K562 (cell line): ENCODE measurements at regions not wholly inside any gene's neighbourhood (a gene's known extent, or its start where the extent isn't known, plus 50 kb on each side); places are given as distances from the start of the nearest gene placed in this dataset.
"Not testable (repeated sequence)": the region's sequence is repeated elsewhere in the genome, so short reads cannot be mapped to it uniquely, and the experiment has no call there.

Experiments used
- MAFF ChIP-seq: IDR thresholded peaks from 2 replicates; pipeline ENCODE4 v1.6.1; 2012; ENCODE audit warnings: low read length, improper control_type of control experiment
- TEAD4 ChIP-seq, 2 experiments: sonication (generic) in 1 of 2; formaldehyde crosslinking in 1 of 2; IDR thresholded peaks; 2 replicates each; pipeline versions ENCODE4 v1.6.1 to v1.8.0; 2012 to 2022; ENCODE audit warnings: borderline replicate concordance in 1 of 2, inconsistent platforms in 1 of 2, low read length in 1 of 2, mild to moderate bottlenecking in 1 of 2, missing genetic modification reagents in 1 of 2
- TOE1 ChIP-seq, 2 experiments: fragments of 450-650 bp in 1 of 2; sonication (generic) in 1 of 2; formaldehyde crosslinking in 1 of 2; IDR thresholded peaks; 2 replicates each; pipeline versions ENCODE4 v1.7.1 to v1.8.0; 2016 to 2022; ENCODE audit warnings: borderline replicate concordance in 2 of 2, mild to moderate bottlenecking in 2 of 2, antibody characterized with exemption in 1 of 2, inconsistent platforms in 1 of 2, low read depth in 1 of 2, missing genetic modification reagents in 1 of 2, moderate library complexity in 1 of 2
- ZNF699 ChIP-seq: fragments of 250-450 bp; sonication (Bioruptor Pico); IDR thresholded peaks from 2 replicates; pipeline ENCODE4 v1.8.0; 2021; ENCODE audit warnings: mild to moderate bottlenecking, moderate library complexity; ENCODE audit not compliant: insufficient replicate concordance

DNA sequence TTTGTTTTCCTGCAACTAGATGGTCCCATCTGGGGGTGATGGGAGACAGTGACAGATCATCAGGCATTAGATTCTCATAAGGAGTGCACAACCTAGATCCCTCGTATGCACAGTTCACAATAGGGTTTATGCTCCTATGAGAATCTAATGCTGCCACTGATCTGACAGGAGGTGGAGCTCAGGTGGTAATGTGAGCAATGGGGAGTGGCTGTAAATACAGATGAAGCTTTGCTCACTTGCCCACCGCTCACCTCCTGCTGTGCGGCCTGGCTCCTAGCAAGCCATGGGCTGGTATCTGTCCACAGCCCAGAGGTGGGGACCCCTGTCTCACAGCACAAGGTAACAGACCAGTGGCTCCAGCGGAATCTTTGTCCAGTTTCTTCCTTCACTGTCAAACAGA is 284.4 kb upstream of the AUTS2 start:
- TF ChIP-seq TOE1 (IDR thresholded peaks at IDR 0.05; ENCODE audit: borderline replicate concordance); TOE1 (CRISPR knock-in tag; IDR thresholded peaks at IDR 0.05; ENCODE audit: borderline replicate concordance, low read depth); MAFF; TEAD4 (IDR thresholded peaks at IDR 0.05; ENCODE audit: low read length); TEAD4 (CRISPR knock-in tag; IDR thresholded peaks at IDR 0.05; ENCODE audit: borderline replicate concordance); ZNF699: not testable (repeated sequence)
